RCC 7860 (cell line): ENCODE measurements at regions not wholly inside any gene's neighbourhood (a gene's known extent, or its start where the extent isn't known, plus 50 kb on each side); places are given as distances from the start of the nearest gene placed in this dataset.
"Not testable (repeated sequence)": the region's sequence is repeated elsewhere in the genome, so short reads cannot be mapped to it uniquely, and the experiment has no call there.

Experiments used
- DNase-seq: peaks from one replicate; pipeline ENCODE4 v3.0.0-alpha.2; 2015; ENCODE audit warnings: low spot score
- FAIRE-seq: peaks from 2 replicates; lab custom pipeline; 2012; peaks lifted over from hg19 to GRCh38; lab: Jason Lieb, UNC

DNA sequence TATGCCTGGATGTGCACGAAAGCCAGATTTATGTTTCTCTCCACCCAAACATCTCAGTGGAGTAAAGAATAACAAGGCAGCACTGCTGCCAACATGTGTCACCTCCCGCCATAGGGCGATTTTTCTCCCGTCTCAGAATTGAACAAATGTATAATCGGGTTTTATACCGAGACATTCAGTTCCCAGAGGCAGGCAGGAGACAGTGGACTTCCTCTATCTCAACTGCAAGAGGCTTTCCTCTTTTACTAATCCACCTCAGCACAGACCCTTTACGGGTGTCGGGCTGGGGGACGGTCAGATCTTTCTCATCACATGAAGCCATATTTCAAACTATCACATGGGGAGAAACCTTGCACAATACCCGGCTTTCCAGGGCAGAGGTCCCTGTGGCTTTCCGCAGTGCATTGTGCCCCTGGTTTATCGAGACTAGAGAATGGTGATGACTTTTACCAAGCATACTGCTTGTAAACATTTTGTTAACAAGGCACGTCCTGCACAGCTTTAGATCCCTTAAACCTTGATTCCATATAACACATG is 124.2 kb upstream of the ZNF184 start:
- FAIRE-seq, DNase-seq: not testable (repeated sequence)

DNA sequence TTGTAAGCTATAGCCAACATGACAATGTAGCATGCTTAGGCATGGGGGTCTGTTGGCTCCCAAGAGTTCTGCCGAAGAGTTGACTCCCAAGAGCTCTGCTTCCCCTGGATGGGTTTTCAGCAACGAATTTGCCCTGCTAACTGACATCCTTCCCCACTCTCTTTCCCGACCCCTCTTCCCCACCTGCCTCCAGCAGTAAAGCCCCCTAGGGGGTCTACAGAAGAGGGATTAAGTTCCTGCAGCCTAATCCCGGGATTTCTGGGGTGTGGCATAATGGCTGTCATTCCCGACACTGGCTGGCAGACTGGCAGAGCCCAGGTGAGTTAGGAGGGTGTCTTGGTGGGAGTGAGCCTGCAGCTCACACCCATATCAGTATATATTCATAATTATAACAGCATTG is 121.0 kb upstream of the ZNF184 start:
- no peak for FAIRE-seq
- no peak for DNase-seq

DNA sequence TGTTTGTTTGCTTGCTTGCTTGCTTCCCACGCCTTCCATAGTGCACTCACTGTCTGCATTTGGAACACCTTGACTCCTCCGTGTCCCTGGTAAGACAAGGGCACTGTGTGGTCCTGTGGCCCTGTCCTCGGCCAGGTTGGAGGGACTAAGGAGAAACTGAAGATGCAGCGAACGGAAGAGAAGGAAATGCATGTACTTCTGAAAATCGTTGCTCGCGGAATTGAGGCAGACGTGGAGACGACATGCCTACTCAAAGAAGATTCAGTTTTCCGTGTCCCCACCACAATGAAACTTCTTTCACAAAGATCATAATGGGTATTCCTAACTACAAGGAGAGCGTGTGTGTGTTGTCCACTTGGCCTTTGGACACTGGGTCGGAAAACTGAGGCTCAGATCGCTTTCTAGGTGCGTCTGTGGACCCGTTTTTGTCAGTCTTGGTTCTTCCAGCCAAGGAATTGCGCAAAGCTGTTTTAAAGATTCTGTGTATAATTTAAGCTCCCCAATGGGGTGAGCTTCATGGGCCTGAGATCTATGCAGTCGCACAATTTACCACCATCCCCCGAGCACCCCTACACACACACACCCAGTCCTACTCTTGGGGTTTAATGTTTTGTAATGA is 120.4 kb upstream of the ZNF184 start:
- DNase-seq = no peak
- no peak for FAIRE-seq

DNA sequence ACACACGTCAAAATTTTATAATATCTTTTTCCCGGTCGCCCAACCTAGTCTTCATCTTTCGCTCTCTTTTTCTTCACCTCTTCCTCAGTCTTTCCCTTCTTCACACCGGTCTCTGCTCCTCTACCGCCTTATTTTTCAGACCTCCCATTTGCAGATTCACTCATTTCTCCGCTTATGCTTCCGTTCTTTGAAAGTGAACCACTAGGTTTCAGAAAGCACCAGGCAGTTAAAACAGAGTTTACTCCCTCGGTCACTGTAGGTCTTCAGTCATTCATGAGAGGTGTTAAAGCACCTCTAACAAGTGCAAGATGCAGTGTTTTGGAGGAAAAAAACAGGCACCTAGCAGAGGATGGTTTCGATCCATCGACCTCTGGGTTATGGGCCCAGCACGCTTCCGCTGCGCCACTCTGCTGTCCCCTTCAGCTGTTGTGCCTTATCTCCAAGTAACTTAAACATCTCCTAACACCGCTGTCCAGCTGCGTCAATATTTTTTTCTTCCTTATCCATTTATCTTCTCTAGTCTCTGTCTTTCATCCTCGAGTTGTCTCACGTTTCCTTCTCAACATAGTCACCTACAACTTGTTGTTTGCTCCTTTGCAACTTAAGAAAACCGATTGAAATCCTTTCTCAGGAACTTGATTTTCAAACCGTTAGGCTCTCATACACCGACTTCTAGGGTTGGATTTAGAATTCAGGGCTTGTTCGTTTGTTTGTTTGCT is 119.7 kb upstream of the ZNF184 start:
- DNase-seq = peak; percentile 97
- peak; percentile 92 for FAIRE-seq

DNA sequence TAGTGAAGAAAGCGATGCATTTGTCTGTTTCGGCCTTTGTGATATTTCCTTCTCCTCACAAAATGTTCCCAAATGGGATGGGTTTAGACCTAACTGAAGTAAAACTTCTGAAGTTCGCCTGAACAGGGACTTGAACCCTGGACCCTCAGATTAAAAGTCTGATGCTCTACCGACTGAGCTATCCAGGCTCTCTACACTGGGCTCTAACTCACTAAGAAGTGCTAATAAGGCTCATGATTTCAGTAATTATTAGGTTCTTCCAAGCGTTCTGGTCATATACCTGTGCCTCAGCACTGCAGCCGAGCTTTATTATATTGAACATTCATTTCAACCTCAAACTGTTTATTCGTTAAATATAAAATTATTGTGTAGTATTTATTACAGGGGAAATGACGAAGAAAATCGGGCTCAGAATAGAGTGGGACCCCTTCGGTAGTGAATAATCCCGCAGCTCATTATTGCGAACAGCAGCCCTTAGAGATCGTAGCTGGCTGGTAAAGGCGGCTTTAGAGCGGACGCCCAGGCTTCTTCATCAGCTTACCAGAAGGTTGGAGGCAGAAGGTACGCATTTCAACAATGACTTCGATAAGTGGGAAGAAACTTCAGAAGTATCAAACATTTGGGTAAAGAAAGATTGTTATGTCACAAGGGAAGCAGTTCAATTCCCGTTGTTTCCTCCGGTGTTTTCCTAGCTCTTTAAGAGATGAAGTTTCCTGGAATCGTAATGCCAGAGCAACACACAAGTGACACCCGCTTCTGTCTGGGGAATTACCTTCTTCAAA is 119.0 kb upstream of the ZNF184 start:
- DNase-seq (peak; percentile 63), FAIRE-seq (no peak)

DNA sequence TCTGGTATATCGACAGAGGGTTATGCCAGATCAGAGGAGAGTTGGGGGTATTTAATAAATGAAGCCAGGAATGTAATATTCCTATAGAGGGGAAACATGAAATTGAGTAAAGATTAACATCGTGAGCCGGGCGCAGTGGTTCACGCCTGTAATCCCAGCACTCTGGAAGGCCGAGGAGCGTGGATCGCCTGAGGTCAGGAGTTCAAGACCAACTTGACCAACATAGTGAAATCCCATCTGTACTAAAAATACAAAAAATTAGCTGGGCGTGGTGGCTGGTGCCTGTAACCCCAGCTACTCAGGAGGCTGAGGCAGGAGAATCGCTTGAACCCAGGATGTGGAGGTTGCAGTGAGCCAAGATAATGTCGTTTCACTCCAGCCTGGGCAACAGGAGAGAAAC is 112.4 kb upstream of the ZNF184 start:
- not testable (repeated sequence) for FAIRE-seq, DNase-seq

DNA sequence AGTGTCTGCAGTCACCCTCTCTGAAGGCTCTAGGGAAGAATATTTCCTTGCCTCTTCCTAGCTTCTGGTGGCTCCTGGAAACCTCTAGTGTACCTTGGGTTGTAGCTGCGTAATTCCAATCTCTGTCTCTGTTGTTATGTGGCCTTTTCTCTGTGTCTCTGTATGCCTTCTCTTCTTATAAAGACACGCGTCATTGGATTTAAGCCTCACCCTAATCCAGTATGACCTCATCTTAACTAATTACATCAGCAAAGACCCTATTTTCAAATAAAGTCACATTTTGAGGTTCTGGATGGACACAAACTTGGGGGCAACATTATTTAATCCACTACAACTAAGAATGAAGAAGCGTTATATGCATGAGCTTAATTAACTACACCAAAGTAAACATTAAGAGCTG is 111.4 kb upstream of the ZNF184 start:
- FAIRE-seq (no peak), DNase-seq (no peak)

DNA sequence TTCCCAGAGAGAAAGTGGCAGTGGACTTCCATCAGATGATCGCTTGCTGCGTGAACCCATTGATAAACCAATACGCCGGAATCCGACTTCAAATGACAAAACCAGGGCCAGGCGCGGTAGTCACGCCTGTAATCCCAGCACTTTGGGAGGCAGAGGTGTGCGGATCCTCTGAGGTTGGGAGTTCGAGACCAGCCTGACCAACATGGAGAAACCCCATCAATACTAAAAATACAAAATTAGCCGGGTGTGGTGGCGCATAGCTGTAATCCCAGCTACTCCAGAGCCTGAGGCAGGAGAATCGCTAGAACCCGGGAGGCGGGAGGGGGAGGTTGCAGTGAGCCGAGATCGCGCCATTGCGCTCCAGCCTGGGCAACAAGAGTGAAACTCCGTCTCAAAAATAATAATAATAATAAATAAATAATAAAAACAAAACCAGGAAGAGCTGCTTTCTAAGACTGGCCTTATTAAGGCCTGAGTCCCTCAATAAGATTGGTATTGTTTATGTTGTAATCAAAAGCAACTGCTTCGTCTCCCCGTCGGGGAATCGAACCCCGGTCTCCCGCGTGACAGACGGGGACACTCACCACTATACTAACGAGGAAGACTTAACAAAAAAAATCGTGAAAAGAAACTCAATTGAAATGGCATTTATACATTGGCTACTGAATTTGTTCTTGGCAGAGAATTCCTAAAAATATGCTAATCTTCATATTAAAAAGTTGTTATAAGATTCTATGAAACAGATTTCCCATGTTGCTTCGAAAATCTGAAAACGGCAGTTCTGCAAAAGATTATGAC is 110.2 kb upstream of the ZNF184 start:
- peak; percentile 21 for FAIRE-seq

DNA sequence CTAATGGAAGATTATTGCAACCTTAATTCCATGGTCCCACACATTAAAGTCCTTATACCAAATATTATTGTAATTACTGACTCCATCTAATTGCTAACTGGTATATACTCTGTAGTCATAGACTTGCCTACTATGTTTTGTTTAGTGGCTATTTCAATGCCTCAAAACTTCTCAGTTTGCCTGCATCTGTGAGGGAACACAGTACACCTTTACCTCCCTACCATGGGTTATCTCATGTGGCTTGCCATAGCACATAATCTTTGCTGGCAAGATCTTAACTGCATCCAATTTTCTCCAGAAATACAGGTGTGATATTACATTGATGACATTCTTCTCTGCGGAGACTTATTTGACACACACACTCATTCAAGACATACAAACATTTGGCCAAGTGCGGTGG is 107.1 kb upstream of the ZNF184 start:
- DNase-seq (no peak), FAIRE-seq (no peak)

More for the DNA sequence above, 110.2 kb upstream of the ZNF184 start:
- DNase-seq = peak; percentile 65

DNA sequence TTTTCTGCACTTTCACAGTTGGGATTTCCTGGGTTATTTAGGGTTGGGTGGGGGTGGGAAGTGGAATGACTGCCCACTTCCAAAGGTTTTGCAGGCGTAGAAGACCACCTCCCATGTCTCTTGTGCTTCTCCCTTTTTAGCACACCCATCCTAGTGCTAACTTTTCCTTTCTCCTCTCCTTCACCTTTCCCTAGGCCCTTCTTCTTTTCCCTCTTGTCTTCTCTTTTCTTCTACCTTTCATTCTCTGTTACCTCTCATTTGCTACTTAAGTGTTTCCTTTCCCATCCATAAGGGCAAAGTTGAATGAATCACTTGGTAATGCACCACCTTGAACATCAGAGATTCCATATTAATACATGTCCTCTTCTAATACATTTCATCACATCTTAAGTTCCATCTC is 105.0 kb upstream of the ZNF184 start:
- DNase-seq = no peak
- FAIRE-seq = no peak

DNA sequence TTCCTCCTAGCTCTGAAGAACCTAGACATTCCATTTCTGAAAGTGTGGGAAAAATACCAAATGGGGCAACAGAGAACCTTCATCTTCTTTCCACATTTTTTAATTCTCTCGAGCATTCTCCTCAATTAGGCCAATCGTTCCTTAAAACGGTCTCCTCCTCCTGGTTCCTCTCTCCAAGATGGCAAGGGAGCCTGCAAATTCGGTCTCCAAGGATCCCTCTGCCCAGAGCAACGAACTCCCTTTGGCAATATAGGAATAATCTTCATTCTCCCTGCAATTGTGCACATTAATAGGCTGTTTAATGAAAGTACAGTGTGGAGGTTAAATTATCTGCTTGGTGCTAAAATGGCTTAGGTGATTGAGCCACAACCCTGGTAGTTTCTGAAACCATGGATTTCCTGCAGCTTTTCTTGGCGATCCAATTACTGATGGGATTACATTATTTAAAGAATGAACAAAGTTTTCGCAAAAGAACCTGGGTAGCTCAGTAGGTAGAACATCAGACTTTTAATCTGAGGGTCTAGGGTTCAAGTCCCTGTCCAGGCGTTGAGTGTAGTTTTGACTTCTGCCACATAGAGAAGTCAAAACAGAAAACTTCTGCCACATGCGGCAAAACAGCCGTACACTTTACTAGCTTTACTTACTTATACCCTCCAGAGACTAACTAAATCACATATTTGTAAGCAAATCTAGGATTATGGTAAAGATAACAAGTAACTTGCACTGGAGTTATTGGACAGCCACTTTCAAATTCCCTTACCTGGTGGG is 102.9 kb upstream of the ZNF184 start:
- no peak for FAIRE-seq
- DNase-seq = peak; percentile 74

DNA sequence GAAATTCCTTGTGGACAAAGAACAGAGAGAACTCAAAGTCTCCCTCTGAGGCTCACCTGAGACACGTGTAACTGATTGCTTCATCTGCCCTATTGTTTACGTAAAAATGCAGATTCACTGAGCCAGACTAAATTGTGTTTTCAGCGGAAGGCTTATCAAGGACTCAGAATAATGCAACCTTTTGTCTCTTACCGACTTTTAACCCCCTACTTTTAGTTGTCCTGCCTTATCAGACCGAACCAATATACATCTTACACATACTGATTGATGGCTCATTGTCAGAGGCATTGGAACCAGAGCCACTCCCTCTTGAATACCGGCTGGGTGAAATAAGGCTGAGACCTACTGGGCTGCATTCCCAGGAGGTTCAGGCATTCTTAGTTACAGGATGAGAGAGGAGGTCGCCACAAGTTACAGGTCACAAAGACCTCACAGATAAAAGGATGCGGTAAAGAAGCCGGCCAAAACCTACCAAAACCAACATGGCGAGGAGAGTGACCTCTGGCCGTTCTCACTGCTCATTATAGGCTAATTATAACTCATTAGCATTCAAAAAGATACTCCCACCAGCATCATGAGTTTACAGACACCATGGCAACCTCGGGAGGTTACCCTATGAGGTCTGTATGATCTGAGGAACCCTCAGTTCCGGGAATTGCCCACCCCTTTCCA is 95.5 kb upstream of the ZNF184 start:
- no peak for FAIRE-seq
- DNase-seq = no peak

DNA sequence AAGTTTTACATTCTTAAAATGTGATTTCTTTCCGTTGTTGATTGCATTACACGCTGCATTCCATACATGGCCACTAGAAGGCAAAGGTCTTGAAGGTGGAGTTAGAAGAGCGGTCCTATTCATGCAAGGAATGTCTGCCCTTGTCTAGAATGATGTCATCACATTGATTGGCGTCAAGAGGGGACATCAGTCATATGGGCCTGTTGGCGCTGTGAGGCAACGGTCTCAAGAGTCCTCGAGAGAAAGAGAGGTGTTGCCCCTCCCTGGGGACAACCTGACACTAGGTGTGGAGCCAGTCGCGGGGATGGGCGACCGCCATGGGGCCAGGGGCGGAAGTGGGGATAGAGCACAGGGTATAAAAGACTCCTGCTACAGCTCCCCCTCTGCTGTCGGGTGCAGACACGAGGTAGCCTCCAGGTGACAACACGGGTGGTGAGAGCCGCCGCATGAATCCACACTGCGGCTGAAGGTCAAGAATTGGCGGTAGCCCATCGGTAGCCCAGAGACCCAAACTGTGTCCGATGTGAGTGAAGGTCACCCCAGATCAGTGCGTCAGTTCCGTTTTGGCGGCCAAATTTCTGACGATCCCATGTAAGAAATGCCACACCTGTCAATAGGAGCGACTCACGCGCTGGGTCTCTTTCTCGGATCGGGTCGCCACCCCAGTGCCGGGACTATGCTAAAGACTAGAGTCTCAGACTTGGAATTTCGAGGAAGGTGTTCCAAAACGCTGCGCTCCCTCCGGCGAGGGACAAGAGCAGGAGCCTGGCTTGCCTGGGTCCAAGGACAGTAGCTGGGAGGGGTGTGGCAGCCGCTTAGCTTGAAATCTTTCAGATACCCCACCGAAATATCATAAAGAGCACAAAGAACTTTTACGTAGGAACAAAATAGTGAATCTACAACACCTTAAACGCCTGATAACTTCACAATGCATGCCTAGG is 93.2 kb upstream of the ZNF184 start:
- no peak for DNase-seq
- FAIRE-seq = no peak

DNA sequence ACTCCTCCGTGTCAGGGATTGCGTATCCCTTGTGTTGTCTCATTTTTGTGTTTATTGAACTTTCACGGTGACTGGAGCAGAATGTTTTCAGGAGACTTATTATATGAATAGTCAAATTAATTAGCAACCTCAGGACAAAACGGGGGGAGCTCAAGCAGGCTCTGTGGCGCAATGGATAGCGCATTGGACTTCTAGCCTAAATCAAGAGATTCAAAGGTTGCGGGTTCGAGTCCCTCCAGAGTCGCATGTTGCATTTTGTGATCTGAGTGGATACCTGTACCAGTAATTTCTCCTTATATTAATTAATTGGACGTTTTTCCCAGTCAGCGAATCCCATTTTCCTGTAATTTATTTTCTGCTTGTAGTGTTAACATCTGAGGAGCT is 89.1 kb upstream of the ZNF184 start:
- no peak for FAIRE-seq

DNA sequence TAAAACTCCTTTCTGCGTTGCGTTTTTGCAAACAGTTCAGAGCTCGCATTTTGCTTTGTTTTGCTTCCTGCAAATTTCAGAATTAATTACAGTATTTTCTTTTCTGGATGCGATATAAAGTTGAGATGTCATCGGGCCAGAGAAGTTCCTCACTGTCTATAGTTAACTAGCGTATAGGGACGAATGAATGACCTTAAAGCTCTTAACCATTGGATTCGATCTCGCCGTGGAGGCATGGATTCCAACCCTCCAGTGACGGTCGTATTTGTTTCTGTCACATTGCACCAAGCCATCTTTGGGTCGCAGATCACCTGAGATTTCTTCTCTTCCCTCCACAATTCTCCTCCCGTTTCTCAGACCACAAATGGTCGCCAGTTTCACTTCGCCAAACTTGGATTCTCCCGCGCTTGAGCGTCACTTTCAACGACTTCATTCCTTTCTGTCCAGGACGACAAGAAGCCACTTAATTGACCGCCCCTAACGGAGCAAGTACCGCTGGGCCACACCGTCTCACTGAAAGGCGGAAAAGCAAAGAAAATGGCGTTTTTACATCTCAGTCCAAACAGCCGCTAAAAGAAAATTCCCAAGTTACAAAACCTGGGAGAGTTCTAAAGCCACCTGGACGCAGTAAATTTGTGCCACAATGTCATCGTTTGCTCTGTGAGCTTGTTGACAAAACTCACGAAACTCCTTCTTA is 85.3 kb upstream of the ZNF184 start:
- FAIRE-seq = no peak

More for the DNA sequence above, 89.1 kb upstream of the ZNF184 start:
- no peak for DNase-seq

DNA sequence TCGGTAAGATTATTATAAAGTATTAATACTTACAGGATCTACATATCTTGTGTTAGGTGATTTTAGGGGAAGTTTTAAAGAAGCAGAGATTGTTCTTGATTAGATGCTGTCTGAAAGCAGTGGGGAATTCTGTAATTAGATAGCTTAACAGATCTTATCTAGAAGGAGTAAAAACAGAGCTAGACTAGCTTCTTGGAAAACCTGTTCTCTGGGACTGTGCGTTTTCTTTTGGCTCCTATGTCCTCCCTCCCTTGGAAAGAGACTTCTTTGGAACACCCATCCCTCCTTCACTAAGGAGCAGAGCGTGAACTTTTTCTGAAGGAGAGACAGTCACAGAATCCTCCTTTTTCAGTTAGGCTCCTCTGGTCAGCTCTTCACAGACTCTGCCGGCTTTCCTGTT is 83.5 kb upstream of the ZNF184 start:
- FAIRE-seq (no peak), DNase-seq (no peak)

More for the DNA sequence above, 85.3 kb upstream of the ZNF184 start:
- DNase-seq = no peak

DNA sequence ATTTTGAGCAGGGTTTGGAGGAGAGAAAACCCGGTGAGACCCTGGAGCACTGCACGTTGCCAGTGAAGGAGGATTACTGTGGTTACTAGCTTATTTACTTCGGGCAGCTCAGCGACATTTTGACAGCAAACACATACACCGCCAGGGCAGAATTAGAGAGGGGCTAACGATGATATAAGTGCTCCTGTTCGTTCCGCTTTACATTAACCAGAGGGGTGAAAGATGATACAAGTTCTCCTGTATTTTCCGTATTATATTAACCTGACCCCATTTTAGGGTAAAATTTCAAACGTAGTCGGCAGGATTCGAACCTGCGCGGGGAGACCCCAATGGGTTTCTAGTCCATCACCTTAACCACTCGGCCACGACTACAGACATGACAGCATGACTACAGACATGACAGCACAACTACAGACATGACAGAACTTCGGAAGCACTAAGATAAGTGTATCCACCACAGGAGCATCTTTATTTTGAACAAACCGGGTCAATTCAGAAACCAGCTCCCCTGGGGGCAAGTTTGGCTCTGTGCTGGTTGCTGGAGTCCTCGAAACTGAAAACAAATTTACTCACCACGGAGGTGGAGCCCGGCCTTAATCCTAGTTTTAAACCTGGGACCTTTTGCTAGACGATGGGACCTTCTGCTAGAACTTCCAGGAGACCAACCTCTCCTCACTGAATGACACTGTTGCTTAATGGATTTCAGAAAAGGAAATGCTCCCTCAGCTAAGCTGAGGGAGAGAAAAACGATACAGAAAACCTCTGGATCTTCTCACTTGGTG is 80.4 kb upstream of the ZNF184 start:
- FAIRE-seq (no peak), DNase-seq (peak; percentile 86)
